HG03159 (cell line): ENCODE measurements at regions not wholly inside any gene's neighbourhood (a gene's known extent, or its start where the extent isn't known, plus 50 kb on each side); places are given as distances from the start of the nearest gene placed in this dataset.

Source experiments
- ATAC-seq: cut with Tn5 transposase; IDR thresholded peaks from one replicate; pipeline ENCODE4 v1.9.1; 2021; ENCODE audit warnings: mild to moderate bottlenecking, moderate library complexity; ENCODE audit not compliant: unreplicated experiment

- ATAC-seq = no peak
Observed at GRCh38 chr1:109827466-109827865, 63.7 kb upstream of the EPS8L3 start.

GRCh38 chr1:109826930-109827349, 63.2 kb upstream of the EPS8L3 start:
- ATAC-seq = no peak

GRCh38 chr1:109826446-109826845, 62.7 kb upstream of the EPS8L3 start:
- ATAC-seq = no peak

- ATAC-seq = no peak
Observed at GRCh38 chr1:109824349-109825115, 60.8 kb upstream of the EPS8L3 start.

GRCh38 chr1:109823543-109824348, 60.0 kb upstream of the EPS8L3 start:
- no peak for ATAC-seq

- ATAC-seq = no peak
Observed at GRCh38 chr1:109822749-109823542, 59.2 kb upstream of the EPS8L3 start.

- no peak for ATAC-seq
Observed at GRCh38 chr1:109821831-109822745, 58.4 kb upstream of the EPS8L3 start.

- no peak for ATAC-seq
Observed at GRCh38 chr1:109821221-109821669, 57.5 kb upstream of the EPS8L3 start.

GRCh38 chr1:109819906-109820305, 56.2 kb upstream of the EPS8L3 start:
- ATAC-seq = no peak

GRCh38 chr1:109818988-109819764, 55.5 kb upstream of the EPS8L3 start:
- ATAC-seq = no peak

GRCh38 chr1:109818271-109818987, 54.7 kb upstream of the EPS8L3 start:
- no peak for ATAC-seq

- no peak for ATAC-seq
Observed at GRCh38 chr1:109817881-109818270, 54.2 kb upstream of the EPS8L3 start.

- ATAC-seq = peak; percentile 1
Observed at GRCh38 chr1:109816975-109817535, 53.3 kb upstream of the EPS8L3 start.

- ATAC-seq = peak; percentile 85
Observed at GRCh38 chr1:109816175-109816811, 52.6 kb upstream of the EPS8L3 start.

GRCh38 chr1:109815809-109816174, 52.1 kb upstream of the EPS8L3 start:
- no peak for ATAC-seq

- ATAC-seq = no peak
Observed at GRCh38 chr1:109814993-109815786, 51.5 kb upstream of the EPS8L3 start.

GRCh38 chr1:109814223-109814622, 50.5 kb upstream of the EPS8L3 start:
- ATAC-seq = no peak
